Cerebellar cortex (tissue), 1 donor: ENCODE measurements at regions not wholly inside any gene's neighbourhood (a gene's known extent, or its start where the extent isn't known, plus 50 kb on each side); places are given as distances from the start of the nearest gene placed in this dataset.

ENCODE experiments used
- DNase-seq: peaks from one replicate; pipeline ENCODE4 v3.0.0-alpha.2; 2015; ENCODE audit warnings: low spot score

- peak; percentile 40 for DNase-seq
Observed at GRCh38 chr5:174410716-174411478, 313.5 kb upstream of the MSX2 start.

- DNase-seq: peak; percentile 33
Observed at GRCh38 chr5:174411479-174411819, 312.9 kb upstream of the MSX2 start.

- peak; percentile 55 for DNase-seq
Observed at GRCh38 chr5:174412374-174412773, 312.0 kb upstream of the MSX2 start.

GRCh38 chr5:174412941-174413340 lies 311.4 kb upstream of the MSX2 start:
- DNase-seq: no peak

GRCh38 chr5:174413567-174414314 lies 310.6 kb upstream of the MSX2 start:
- no peak for DNase-seq

GRCh38 chr5:174414315-174414710 lies 310.1 kb upstream of the MSX2 start:
- no peak for DNase-seq

- no peak for DNase-seq
Observed at GRCh38 chr5:174418809-174419539, 305.4 kb upstream of the MSX2 start.

GRCh38 chr5:174419540-174420132 lies 304.7 kb upstream of the MSX2 start:
- peak; percentile 78 for DNase-seq

- DNase-seq: no peak
Observed at GRCh38 chr5:174420651-174421407, 303.6 kb upstream of the MSX2 start.

- DNase-seq: no peak
Observed at GRCh38 chr5:174421408-174421805, 303.0 kb upstream of the MSX2 start.

GRCh38 chr5:174423558-174423957 lies 300.8 kb upstream of the MSX2 start:
- no peak for DNase-seq

- DNase-seq: no peak
Observed at GRCh38 chr5:174424219-174425053, 299.9 kb upstream of the MSX2 start.

- no peak for DNase-seq
Observed at GRCh38 chr5:174425271-174425963, 299.0 kb upstream of the MSX2 start.

- DNase-seq: no peak
Observed at GRCh38 chr5:174425964-174426290, 298.5 kb upstream of the MSX2 start.

GRCh38 chr5:174426388-174426787 lies 298.0 kb upstream of the MSX2 start:
- DNase-seq: no peak

GRCh38 chr5:174426851-174427250 lies 297.5 kb upstream of the MSX2 start:
- DNase-seq: no peak

- DNase-seq: no peak
Observed at GRCh38 chr5:174427304-174427703, 297.1 kb upstream of the MSX2 start.

- no peak for DNase-seq
Observed at GRCh38 chr5:174428895-174429294, 295.5 kb upstream of the MSX2 start.

GRCh38 chr5:174430940-174431339 lies 293.4 kb upstream of the MSX2 start:
- DNase-seq: no peak

- no peak for DNase-seq
Observed at GRCh38 chr5:174431504-174431903, 292.9 kb upstream of the MSX2 start.
